ENCODE measurements at regions not wholly inside any gene's neighbourhood (a gene's known extent, or its start where the extent isn't known, plus 50 kb on each side); places are given as distances from the start of the nearest gene placed in this dataset.

GRCh38 chr14:61603736-61604135, 91.6 kb upstream of the HIF1A start (continued):
- TF ChIP-seq CHD7 (IDR thresholded peaks at IDR 0.05; ENCODE audit: insufficient replicate concordance, low read length): no peak
- TF ChIP-seq POLR2A (IDR thresholded peaks at IDR 0.05; ENCODE audit: control extremely low read depth in 1 of 2, low read depth in 2 of 2, low read length in 2 of 2): no peak

All from H1 (cell line).